ENCODE measurements at regions not wholly inside any gene's neighbourhood (a gene's known extent, or its start where the extent isn't known, plus 50 kb on each side); places are given as distances from the start of the nearest gene placed in this dataset.

DNA sequence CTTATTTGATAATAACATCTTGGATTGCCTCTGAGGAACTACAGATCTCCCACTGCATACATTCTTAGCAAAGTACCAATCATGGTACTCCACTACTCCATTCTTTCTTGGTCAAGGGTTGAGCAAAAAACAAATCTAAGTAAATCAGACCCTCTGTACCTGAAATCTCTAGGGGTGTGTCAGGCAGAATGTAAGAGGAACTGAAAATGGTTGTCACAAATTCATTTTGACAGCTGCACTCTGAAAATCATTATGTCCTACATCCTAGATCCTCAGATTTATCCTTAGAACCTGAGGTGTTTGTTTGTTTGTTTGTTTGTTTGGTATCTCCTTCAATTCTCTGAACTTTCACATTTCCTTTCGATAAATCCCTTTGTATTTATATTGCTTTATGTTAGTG is 433.2 kb upstream of the BTBD3 start:
- intact Hi-C loops (cut with DNase I), result no loop called here
- Histone ChIP-seq H3K27me3 (ENCODE audit: low read depth) (no peaks in the 10 kb centered on the region), H3K36me3 (no peaks in the 10 kb centered on the region), H3K4me1 (no peaks in the 10 kb centered on the region), H3K9me3 (no peaks in the 10 kb centered on the region), H3K4me3 (no peak overlapping the region), H3K27ac (no peak overlapping the region)
- TF ChIP-seq, protein P1, sequence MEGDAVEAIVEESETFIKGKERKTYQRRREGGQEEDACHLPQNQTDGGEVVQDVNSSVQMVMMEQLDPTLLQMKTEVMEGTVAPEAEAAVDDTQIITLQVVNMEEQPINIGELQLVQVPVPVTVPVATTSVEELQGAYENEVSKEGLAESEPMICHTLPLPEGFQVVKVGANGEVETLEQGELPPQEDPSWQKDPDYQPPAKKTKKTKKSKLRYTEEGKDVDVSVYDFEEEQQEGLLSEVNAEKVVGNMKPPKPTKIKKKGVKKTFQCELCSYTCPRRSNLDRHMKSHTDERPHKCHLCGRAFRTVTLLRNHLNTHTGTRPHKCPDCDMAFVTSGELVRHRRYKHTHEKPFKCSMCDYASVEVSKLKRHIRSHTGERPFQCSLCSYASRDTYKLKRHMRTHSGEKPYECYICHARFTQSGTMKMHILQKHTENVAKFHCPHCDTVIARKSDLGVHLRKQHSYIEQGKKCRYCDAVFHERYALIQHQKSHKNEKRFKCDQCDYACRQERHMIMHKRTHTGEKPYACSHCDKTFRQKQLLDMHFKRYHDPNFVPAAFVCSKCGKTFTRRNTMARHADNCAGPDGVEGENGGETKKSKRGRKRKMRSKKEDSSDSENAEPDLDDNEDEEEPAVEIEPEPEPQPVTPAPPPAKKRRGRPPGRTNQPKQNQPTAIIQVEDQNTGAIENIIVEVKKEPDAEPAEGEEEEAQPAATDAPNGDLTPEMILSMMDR (IDR thresholded peaks at IDR 0.05), result no peak
- no peak for DNase-seq
- no peak for ATAC-seq

DNA sequence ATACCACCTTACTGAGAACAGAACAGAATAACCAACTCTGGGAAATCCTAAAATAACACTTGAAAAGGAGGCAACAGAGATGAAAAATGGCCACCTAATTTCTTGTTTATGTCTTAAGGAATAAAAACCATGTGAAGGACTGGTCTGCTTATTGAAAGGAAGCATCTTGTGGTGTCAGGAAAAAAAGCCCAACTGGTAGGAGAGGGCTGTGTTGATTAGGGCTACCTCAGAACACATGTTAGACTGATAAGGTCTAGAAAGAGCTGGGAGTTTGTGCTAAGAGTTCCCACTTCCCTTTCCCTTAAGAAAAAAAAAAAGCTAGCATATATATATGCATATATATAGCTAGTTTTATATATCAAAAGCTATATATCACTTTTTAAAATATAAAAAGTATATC is 425.3 kb upstream of the BTBD3 start:
- no peak overlapping the region for H3K27ac ChIP-seq
- TF ChIP-seq, protein P1 (IDR thresholded peaks at IDR 0.05), result no peak
- no peaks in the 10 kb centered on the region for H3K4me1 ChIP-seq
- no peaks in the 10 kb centered on the region for H3K36me3 ChIP-seq
- no peak overlapping the region for H3K4me3 ChIP-seq
- DNase-seq (no peak), ATAC-seq (no peak)
- H3K27me3 ChIP-seq (ENCODE audit: low read depth), result no peaks in the 10 kb centered on the region
- intact Hi-C loops (cut with DNase I), result no loop called here
- no peaks in the 10 kb centered on the region for H3K9me3 ChIP-seq

DNA sequence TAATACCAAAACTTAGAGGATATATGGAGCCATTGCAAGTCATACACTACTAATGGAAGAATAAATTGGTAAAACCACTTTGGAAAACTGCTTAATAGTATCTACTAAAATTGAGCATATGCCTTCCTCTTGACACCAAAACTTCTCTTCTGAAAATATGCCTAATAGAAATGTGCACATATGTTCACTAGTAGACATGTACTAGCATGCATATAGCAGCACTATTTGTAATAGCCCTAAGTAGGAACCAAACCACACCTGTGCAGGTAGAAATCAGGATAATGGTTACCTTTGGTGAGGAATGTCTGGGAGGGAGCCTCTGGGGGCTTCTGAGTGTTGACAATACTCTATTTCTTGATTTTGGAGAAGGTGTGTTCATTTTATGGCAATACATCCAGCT is 424.8 kb upstream of the BTBD3 start:
- no peaks in the 10 kb centered on the region for H3K9me3 ChIP-seq
- H3K4me1 ChIP-seq, result no peaks in the 10 kb centered on the region
- H3K4me3 ChIP-seq, result no peak overlapping the region
- DNase-seq (no peak), ATAC-seq (no peak)
- intact Hi-C loops (cut with DNase I), result no loop called here
- TF ChIP-seq, protein P1 (IDR thresholded peaks at IDR 0.05), result no peak
- H3K27me3 ChIP-seq (ENCODE audit: low read depth), result no peaks in the 10 kb centered on the region
- H3K27ac ChIP-seq, result no peak overlapping the region
- no peaks in the 10 kb centered on the region for H3K36me3 ChIP-seq

DNA sequence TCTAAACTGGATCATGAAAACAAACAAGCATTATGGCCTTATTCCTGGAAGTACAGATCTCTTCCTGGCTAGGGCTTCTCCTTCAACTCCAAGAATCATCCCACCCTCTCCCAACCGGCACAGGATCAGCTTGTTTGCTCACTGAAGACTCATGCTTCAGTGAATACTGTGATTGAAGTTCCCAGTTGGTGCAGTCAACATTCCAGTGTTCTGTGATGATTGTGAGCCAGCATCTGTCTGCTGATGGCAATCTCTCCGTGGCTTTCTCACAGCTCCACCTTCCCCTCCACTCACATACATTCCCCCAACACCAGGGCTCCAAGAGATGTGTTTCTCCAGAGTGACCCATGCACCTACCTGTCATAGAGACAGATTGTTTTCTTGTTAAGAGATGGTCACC is 421.3 kb upstream of the BTBD3 start:
- no peaks in the 10 kb centered on the region for H3K36me3 ChIP-seq
- DNase-seq, result no peak
- H3K27me3 ChIP-seq (ENCODE audit: low read depth), result no peaks in the 10 kb centered on the region
- no peaks in the 10 kb centered on the region for H3K4me1 ChIP-seq
- ATAC-seq, result no peak
- H3K9me3 ChIP-seq, result no peaks in the 10 kb centered on the region
- TF ChIP-seq, protein P1 (IDR thresholded peaks at IDR 0.05), result no peak
- H3K4me3 ChIP-seq, result no peak overlapping the region
- intact Hi-C loops (cut with DNase I), result no loop called here
- no peak overlapping the region for H3K27ac ChIP-seq

DNA sequence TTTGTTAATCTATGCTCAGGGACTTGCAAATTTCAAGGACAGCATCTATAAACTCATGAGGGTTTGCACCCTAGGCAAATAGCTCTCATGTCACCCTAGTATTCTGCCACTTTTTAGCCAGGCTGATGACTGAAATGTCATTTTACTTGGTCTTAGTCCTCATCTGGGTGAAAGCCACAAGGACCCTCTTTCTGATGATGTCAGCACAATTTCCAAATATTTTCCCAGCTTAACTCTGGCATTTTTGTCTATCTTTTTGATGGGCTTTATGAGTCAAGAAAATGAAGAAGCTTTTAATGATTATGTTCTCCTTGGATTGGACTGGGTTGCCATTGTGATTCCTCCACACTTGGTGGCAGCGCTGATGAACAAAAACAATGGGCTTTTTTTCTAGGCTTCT is 420.1 kb upstream of the BTBD3 start:
- Histone ChIP-seq H3K9me3 (no peaks in the 10 kb centered on the region), H3K4me3 (no peak overlapping the region), H3K36me3 (no peaks in the 10 kb centered on the region), H3K4me1 (no peaks in the 10 kb centered on the region), H3K27me3 (ENCODE audit: low read depth) (no peaks in the 10 kb centered on the region), H3K27ac (no peak overlapping the region)
- ATAC-seq, result no peak
- DNase-seq, result no peak
- TF ChIP-seq, protein P1 (IDR thresholded peaks at IDR 0.05), result no peak
- intact Hi-C loops (cut with DNase I), result no loop called here

DNA sequence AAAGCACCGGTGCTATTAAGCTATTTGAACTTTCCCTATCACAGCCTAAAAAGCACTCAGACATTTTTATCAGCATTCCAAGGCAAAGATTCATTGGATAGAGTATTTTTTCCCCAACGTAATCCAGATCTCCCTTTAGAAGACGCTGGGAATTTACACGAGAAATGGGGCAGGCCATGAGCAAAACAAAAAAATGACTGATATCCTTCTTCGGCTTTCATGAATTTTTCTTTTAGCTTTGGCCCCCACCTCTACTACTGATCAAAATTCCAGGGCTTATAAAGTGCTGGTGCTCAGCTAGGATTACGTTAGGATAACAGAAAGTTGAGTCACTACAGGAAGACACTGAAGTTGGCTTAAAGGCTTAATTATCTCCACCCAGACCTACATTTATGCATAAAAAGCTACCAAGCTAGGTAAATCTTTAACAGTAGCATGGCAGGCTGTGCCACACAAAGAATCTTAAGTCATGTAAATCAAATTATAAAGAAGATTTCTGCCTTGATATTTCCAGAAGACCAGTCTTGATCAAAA is 418.5 kb upstream of the BTBD3 start:
- Histone ChIP-seq H3K4me3 (no peak overlapping the region), H3K36me3 (no peaks in the 10 kb centered on the region), H3K27ac (no peak overlapping the region), H3K27me3 (ENCODE audit: low read depth) (no peaks in the 10 kb centered on the region), H3K4me1 (no peaks in the 10 kb centered on the region), H3K9me3 (no peaks in the 10 kb centered on the region)
- ATAC-seq (no peak), DNase-seq (no peak)
- TF ChIP-seq, protein P1 (IDR thresholded peaks at IDR 0.05), result no peak
- intact Hi-C loops (cut with DNase I), result no loop called here
